Stimulated activated CD8-positive, alpha-beta memory T cell treated with anti-CD3 and anti-CD28 coated beads, Interleukin-7, amount 100 ng/mL, for 48 hours (primary cell): ENCODE measurements at regions not wholly inside any gene's neighbourhood (a gene's known extent, or its start where the extent isn't known, plus 50 kb on each side); places are given as distances from the start of the nearest gene placed in this dataset.

Source experiments
- DNase-seq, 2 donors: peaks; one replicate each; pipeline ENCODE4 v3.0.0-alpha.2; 2020; ENCODE audit warnings: low read depth in 1 of 2; ENCODE audit errors: extremely low read depth in 1 of 2

GRCh38 chr9:129231022-129231739 is 53.1 kb upstream of the IER5L start:
- no peak for DNase-seq

- no peak for DNase-seq
Measured at GRCh38 chr9:129230302-129230701, 52.2 kb upstream of the IER5L start.
